Ishikawa (cell line): ENCODE measurements at regions not wholly inside any gene's neighbourhood (a gene's known extent, or its start where the extent isn't known, plus 50 kb on each side); places are given as distances from the start of the nearest gene placed in this dataset.

Experiments
- CEBPB ChIP-seq: IDR thresholded peaks from 2 replicates; pipeline ENCODE4 v1.6.1; 2012
- CREB1 ChIP-seq: IDR thresholded peaks from 2 replicates; pipeline ENCODE4 v1.6.1; 2012; ENCODE audit warnings: low read depth
- EGR1 ChIP-seq: IDR thresholded peaks from 2 replicates; pipeline ENCODE4 v1.6.1; 2012
- EP300 ChIP-seq: IDR thresholded peaks from 2 replicates; pipeline ENCODE4 v1.6.1; 2012; ENCODE audit warnings: borderline replicate concordance
- FOXM1 ChIP-seq: IDR thresholded peaks from 2 replicates; pipeline ENCODE4 v1.6.1; 2012; ENCODE audit warnings: low read depth, borderline replicate concordance
- MAX ChIP-seq: IDR thresholded peaks from 2 replicates; pipeline ENCODE4 v1.6.1; 2012
- NFIC ChIP-seq: IDR thresholded peaks from 2 replicates; pipeline ENCODE4 v1.6.1; 2012
- REST ChIP-seq: IDR thresholded peaks from 2 replicates; pipeline ENCODE4 v1.6.1; 2012; ENCODE audit warnings: low read depth, mild to moderate bottlenecking
- TAF1 ChIP-seq: IDR thresholded peaks from 2 replicates; pipeline ENCODE4 v1.6.1; 2012; ENCODE audit warnings: low read depth, mild to moderate bottlenecking
- TCF12 ChIP-seq: IDR thresholded peaks from 2 replicates; pipeline ENCODE4 v1.6.1; 2012; ENCODE audit warnings: low read depth
- TEAD4 ChIP-seq: IDR thresholded peaks from 2 replicates; pipeline ENCODE4 v1.6.1; 2012

- TF ChIP-seq REST: no peak
- no peak for TF ChIP-seq CREB1
- TF ChIP-seq TCF12: no peak
- no peak for TF ChIP-seq TAF1
- TF ChIP-seq MAX: no peak
- TF ChIP-seq FOXM1: no peak
- TF ChIP-seq CEBPB: no peak
- TF ChIP-seq EP300: no peak
- TF ChIP-seq TEAD4: no peak
- TF ChIP-seq EGR1: no peak
- TF ChIP-seq NFIC: no peak
Measured at GRCh38 chr4:20084488-20084887, 167.2 kb upstream of the SLIT2 start.
